SK-N-MC (cell line): ENCODE measurements at regions not wholly inside any gene's neighbourhood (a gene's known extent, or its start where the extent isn't known, plus 50 kb on each side); places are given as distances from the start of the nearest gene placed in this dataset.
"Not testable (repeated sequence)": the region's sequence is repeated elsewhere in the genome, so short reads cannot be mapped to it uniquely, and the experiment has no call there.

Experiments used
- DNase-seq: peaks from one replicate; pipeline ENCODE4 v3.0.0-alpha.2; 2011; ENCODE audit warnings: low read depth, low spot score
- H3K27ac ChIP-seq: fragments of 200-600 bp; sonication (generic); 2 replicates; pipeline ENCODE4 v1.5.1; 2016; ENCODE audit warnings: mixed run types
- H3K36me3 ChIP-seq: fragments of 200-600 bp; sonication (generic); 2 replicates; pipeline ENCODE4 v1.6.1; 2017; ENCODE audit warnings: antibody characterized with exemption, low read length, mixed read lengths; ENCODE audit not compliant: insufficient read depth
- H3K4me3 ChIP-seq: fragments of 200-600 bp; sonication (generic); 2 replicates; pipeline ENCODE4 v1.5.1; 2016
- H3K9ac ChIP-seq: fragments of 200-600 bp; sonication (generic); 2 replicates; pipeline ENCODE4 v1.8.0; 2017; ENCODE audit warnings: mixed run types, mixed read lengths; ENCODE audit not compliant: insufficient read length
- H3K9me3 ChIP-seq: fragments of 200-600 bp; sonication (generic); 2 replicates; pipeline ENCODE4 v1.6.1; 2017; ENCODE audit warnings: low read depth, mild to moderate bottlenecking, antibody characterized with exemption, low read length, moderate library complexity, mixed read lengths
- EZH2 ChIP-seq: fragments of 200-600 bp; sonication (generic); IDR thresholded peaks from one replicate; pipeline ENCODE4 v1.6.1; 2017; ENCODE audit warnings: antibody characterized with exemption
- FOXP2 ChIP-seq: optimal IDR thresholded peaks from 2 replicates; pipeline ENCODE3; 2011; ENCODE audit warnings: mild to moderate bottlenecking, moderate library complexity; ENCODE audit not compliant: insufficient read depth; ENCODE audit errors: extremely low read length, control extremely low read depth
- POLR2AphosphoS5 ChIP-seq: IDR thresholded peaks from 2 replicates; pipeline ENCODE4 v1.6.1; 2012; ENCODE audit warnings: mild to moderate bottlenecking, low read depth, low read length, borderline replicate concordance

GRCh38 chr16:31734265-31734664, 139.3 kb upstream of the ZNF267 start:
- no peak overlapping the region for H3K4me3 ChIP-seq
- H3K27ac ChIP-seq = no peak overlapping the region
- no peak for DNase-seq
- no peak overlapping the region for H3K9ac ChIP-seq
- peaks cover 13% of the 10 kb centered on the region for H3K36me3 ChIP-seq
- peaks cover 10% of the 10 kb centered on the region; the same call in 1 of the 2 replicates for H3K9me3 ChIP-seq
- TF ChIP-seq FOXP2 (no peak), POLR2AphosphoS5 (no peak), EZH2 (no peak)

- H3K4me3 ChIP-seq, H3K27ac ChIP-seq, H3K36me3 ChIP-seq, H3K9ac ChIP-seq, H3K9me3 ChIP-seq, DNase-seq: not testable (repeated sequence)
Observed at GRCh38 chr16:31745098-31745497, 128.5 kb upstream of the ZNF267 start.

- H3K4me3 ChIP-seq = no peak overlapping the region
Observed at GRCh38 chr16:31745900-31746299, 127.7 kb upstream of the ZNF267 start.

GRCh38 chr16:31754998-31755615, 118.5 kb upstream of the ZNF267 start:
- DNase-seq = no peak
- no peak overlapping the region for H3K9ac ChIP-seq
- H3K27ac ChIP-seq = no peak overlapping the region
- H3K36me3 ChIP-seq = peaks cover 21% of the 10 kb centered on the region; the same call in 1 of the 2 replicates
- H3K9me3 ChIP-seq = peaks cover 27% of the 10 kb centered on the region
- H3K4me3 ChIP-seq = no peak overlapping the region
- TF ChIP-seq EZH2 (no peak), FOXP2 (no peak), POLR2AphosphoS5 (no peak)

More at GRCh38 chr16:31745900-31746299, 127.7 kb upstream of the ZNF267 start:
- no peak for DNase-seq
- Histone ChIP-seq H3K36me3 (no peaks in the 10 kb centered on the region), H3K27ac (no peak overlapping the region), H3K9ac (no peak overlapping the region), H3K9me3 (no peaks in the 10 kb centered on the region)
- no peak for TF ChIP-seq FOXP2
- TF ChIP-seq EZH2 = no peak
- TF ChIP-seq POLR2AphosphoS5 = no peak

- TF ChIP-seq EZH2 = no peak
- Histone ChIP-seq H3K9ac (no peak overlapping the region), H3K9me3 (0 out of 2 replicates have a peak, but pooled peaks cover 3% of the 10 kb centered on the region), H3K36me3 (no peaks in the 10 kb centered on the region), H3K27ac (no peak overlapping the region), H3K4me3 (no peak overlapping the region)
- no peak for DNase-seq
Observed at GRCh38 chr16:31764103-31764502, 109.5 kb upstream of the ZNF267 start.

GRCh38 chr16:31767267-31767666, 106.3 kb upstream of the ZNF267 start:
- no peak overlapping the region for H3K27ac ChIP-seq
- TF ChIP-seq FOXP2 = no peak
- TF ChIP-seq EZH2 = no peak
- no peak for TF ChIP-seq POLR2AphosphoS5
- 0 out of 2 replicates have a peak, but pooled peaks cover 3% of the 10 kb centered on the region for H3K9me3 ChIP-seq
- no peak overlapping the region for H3K9ac ChIP-seq
- no peaks in the 10 kb centered on the region for H3K36me3 ChIP-seq
- DNase-seq = no peak
- H3K4me3 ChIP-seq = no peak overlapping the region

GRCh38 chr16:31780342-31780741, 93.3 kb upstream of the ZNF267 start:
- no peak for TF ChIP-seq FOXP2
- no peak for TF ChIP-seq EZH2
- no peak for TF ChIP-seq POLR2AphosphoS5
- Histone ChIP-seq H3K9me3 (0 out of 2 replicates have a peak, but pooled peaks cover 3% of the 10 kb centered on the region), H3K36me3 (no peaks in the 10 kb centered on the region), H3K27ac (no peak overlapping the region), H3K9ac (no peak overlapping the region), H3K4me3 (no peak overlapping the region)
- no peak for DNase-seq

- Histone ChIP-seq H3K9ac (no peak overlapping the region), H3K27ac (no peak overlapping the region), H3K36me3 (no peaks in the 10 kb centered on the region), H3K4me3 (no peak overlapping the region), H3K9me3 (0 out of 2 replicates have a peak, but pooled peaks cover 3% of the 10 kb centered on the region)
- TF ChIP-seq POLR2AphosphoS5 (no peak), EZH2 (no peak), FOXP2 (no peak)
- no peak for DNase-seq
Observed at GRCh38 chr16:31785126-31785525, 88.5 kb upstream of the ZNF267 start.

- Histone ChIP-seq H3K36me3 (no peaks in the 10 kb centered on the region), H3K9ac (no peak overlapping the region), H3K27ac (no peak overlapping the region), H3K9me3 (no peaks in the 10 kb centered on the region), H3K4me3 (no peak overlapping the region)
- TF ChIP-seq FOXP2 = no peak
- TF ChIP-seq EZH2 = no peak
- TF ChIP-seq POLR2AphosphoS5 = no peak
- DNase-seq = no peak
Observed at GRCh38 chr16:31807086-31807485, 66.5 kb upstream of the ZNF267 start.
